ENCODE measurements at regions not wholly inside any gene's neighbourhood (a gene's known extent, or its start where the extent isn't known, plus 50 kb on each side); places are given as distances from the start of the nearest gene placed in this dataset.
"Not testable (repeated sequence)": the region's sequence is repeated elsewhere in the genome, so short reads cannot be mapped to it uniquely, and the experiment has no call there.

DNA sequence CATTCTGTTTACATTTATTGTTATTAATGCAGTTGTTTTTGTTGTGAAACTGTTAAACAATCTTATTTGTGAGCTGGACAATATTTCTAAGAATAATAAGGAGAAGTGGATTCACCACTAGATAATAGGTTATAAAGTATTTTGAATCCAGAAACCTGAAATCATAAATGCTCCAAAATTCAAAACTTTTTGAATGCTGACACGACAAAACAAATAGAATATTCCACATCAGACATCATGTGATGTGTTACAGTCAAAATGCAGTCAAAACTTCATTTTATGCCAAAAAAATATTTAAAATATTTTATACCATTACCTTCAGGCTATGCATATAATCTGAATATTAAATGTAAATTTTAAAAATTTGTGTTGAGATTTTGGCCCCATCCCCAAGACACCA lies 1321.4 kb downstream of the SLITRK1 start:
- no peaks in the 10 kb centered on the region for H3K4me1 ChIP-seq (ENCODE audit: control insufficient read depth in 2 of 2, insufficient read depth in 2 of 2, low read length in 2 of 2)
- no peaks in the 10 kb centered on the region for H3K36me3 ChIP-seq (ENCODE audit: control insufficient read depth in 2 of 2, insufficient read depth in 2 of 2, low read length in 2 of 2)
- no peak overlapping the region for H3K9ac ChIP-seq (ENCODE audit: low read depth in 1 of 2, low read length in 2 of 2)
- no peaks in the 10 kb centered on the region for H3K27me3 ChIP-seq (ENCODE audit: control insufficient read depth in 2 of 2, insufficient read depth in 2 of 2, low read length in 2 of 2)
- peaks cover 0 to 4% of the 10 kb centered on the region in 2 donors for H3K9me3 ChIP-seq (ENCODE audit: control insufficient read depth in 2 of 2, low read length in 2 of 2)
- H3K27ac ChIP-seq (ENCODE audit: low read depth in 2 of 2, low read length in 2 of 2): no peak overlapping the region
- no peak overlapping the region for H3K4me3 ChIP-seq (ENCODE audit: low read length in 2 of 2)

DNA sequence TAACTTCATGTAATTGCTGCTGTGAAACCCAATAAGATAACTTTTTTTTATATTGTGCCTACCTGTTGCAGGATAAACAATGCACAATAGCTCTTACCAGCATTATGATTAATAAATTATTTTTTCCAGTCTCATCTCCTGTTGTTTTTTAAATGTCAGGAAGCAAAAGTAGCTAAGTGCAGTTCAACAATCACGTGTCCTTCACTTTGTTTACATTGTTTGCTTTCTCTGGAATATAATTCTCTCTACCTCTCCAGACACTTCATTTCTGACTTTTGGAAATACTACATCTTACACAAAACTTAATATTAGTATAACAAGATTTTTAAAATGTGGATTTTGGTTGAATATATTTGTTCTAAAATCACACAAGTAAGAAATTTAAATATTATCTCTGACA lies 1359.4 kb downstream of the SLITRK1 start:
- no peaks in the 10 kb centered on the region for H3K36me3 ChIP-seq (ENCODE audit: control insufficient read depth in 2 of 2, insufficient read depth in 2 of 2, low read length in 2 of 2)
- H3K9ac ChIP-seq (ENCODE audit: low read depth in 1 of 2, low read length in 2 of 2): no peak overlapping the region
- no peak overlapping the region for H3K4me3 ChIP-seq (ENCODE audit: low read length in 2 of 2)
- no peaks in the 10 kb centered on the region for H3K27me3 ChIP-seq (ENCODE audit: control insufficient read depth in 2 of 2, insufficient read depth in 2 of 2, low read length in 2 of 2)
- no peaks in the 10 kb centered on the region for H3K4me1 ChIP-seq (ENCODE audit: control insufficient read depth in 2 of 2, insufficient read depth in 2 of 2, low read length in 2 of 2)
- H3K9me3 ChIP-seq (ENCODE audit: control insufficient read depth in 2 of 2, low read length in 2 of 2): no peaks in the 10 kb centered on the region
- no peak overlapping the region for H3K27ac ChIP-seq (ENCODE audit: low read depth in 2 of 2, low read length in 2 of 2)

DNA sequence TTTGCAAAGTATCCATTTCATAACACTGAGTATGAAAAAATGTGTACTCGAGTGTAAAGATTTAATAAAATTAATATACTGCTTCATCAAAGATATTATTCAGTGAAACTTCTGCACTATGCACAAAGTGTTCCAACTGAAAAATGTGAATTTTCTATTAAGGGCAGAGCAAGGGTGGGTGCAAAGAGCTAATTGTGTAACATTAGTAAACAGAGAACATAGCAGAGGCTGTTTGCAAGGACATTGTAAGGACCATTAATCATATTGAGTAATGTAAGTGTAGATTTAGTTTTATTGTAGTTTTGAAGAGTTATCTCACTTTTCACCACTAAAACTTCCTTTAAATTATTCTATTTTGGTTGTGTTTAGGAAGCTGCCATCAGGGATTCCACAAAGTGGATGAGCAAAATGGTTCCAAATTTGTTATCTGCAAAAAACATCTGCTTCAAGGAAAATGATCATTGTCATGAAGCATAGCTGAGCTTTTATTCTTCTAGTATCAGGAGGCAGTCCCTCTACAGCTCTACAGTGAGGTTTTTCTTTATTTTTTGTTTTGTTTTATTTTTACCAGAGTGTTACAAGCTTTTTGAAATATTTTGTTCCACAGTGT lies 1375.4 kb downstream of the SLITRK1 start:
- Histone ChIP-seq H3K27ac (ENCODE audit: low read depth in 2 of 2, low read length in 2 of 2) (no peak overlapping the region), H3K9ac (ENCODE audit: low read depth in 1 of 2, low read length in 2 of 2) (no peak overlapping the region), H3K4me3 (ENCODE audit: low read length in 2 of 2) (no peak overlapping the region), H3K4me1 (ENCODE audit: control insufficient read depth in 2 of 2, insufficient read depth in 2 of 2, low read length in 2 of 2) (no peaks in the 10 kb centered on the region), H3K9me3 (ENCODE audit: control insufficient read depth in 2 of 2, low read length in 2 of 2) (no peaks in the 10 kb centered on the region), H3K27me3 (ENCODE audit: control insufficient read depth in 2 of 2, insufficient read depth in 2 of 2, low read length in 2 of 2) (no peaks in the 10 kb centered on the region), H3K36me3 (ENCODE audit: control insufficient read depth in 2 of 2, insufficient read depth in 2 of 2, low read length in 2 of 2) (no peaks in the 10 kb centered on the region)

DNA sequence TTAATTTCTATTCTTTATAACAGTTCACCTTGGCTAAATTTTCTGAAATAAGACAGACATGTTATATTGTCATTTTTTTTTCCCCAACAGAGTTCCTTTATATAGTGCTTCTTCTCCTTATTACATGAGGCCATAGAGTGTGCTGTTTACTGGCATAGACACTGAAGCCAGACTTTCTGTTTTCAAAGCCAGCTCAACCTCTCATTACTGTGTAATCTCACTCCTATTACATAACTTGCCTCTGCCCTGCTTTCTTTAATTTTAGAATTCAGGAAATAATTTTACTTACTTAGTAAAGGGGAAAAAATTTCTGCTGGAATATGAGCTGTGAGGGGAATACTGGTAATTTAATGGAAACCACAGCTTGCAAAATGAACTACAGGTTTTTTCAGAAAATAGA lies 1380.4 kb downstream of the SLITRK1 start:
- no peaks in the 10 kb centered on the region for H3K36me3 ChIP-seq (ENCODE audit: control insufficient read depth in 2 of 2, insufficient read depth in 2 of 2, low read length in 2 of 2)
- no peaks in the 10 kb centered on the region for H3K9me3 ChIP-seq (ENCODE audit: control insufficient read depth in 2 of 2, low read length in 2 of 2)

DNA sequence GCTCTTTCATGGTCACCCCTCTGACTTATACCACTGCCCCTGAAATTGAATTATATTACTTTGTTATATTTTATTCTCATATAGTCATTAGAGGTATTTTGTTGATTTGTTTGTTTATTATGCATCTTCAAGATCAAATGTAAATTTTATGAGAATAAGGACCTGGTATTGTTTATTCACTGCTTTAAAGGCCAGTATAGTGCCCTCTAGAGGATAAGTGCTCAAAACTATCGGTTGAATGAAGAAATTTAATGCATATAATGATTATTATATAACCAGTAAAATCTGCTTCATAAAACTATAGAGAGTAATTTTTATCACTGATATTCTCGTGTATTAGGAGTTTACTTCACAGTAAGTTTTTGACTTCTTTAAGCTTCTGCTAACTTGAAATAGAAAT lies 1401.9 kb downstream of the SLITRK1 start:
- Histone ChIP-seq H3K4me3 (ENCODE audit: low read length in 2 of 2) (no peak overlapping the region), H3K36me3 (ENCODE audit: control insufficient read depth in 2 of 2, insufficient read depth in 2 of 2, low read length in 2 of 2) (no peaks in the 10 kb centered on the region), H3K27me3 (ENCODE audit: control insufficient read depth in 2 of 2, insufficient read depth in 2 of 2, low read length in 2 of 2) (no peaks in the 10 kb centered on the region), H3K9me3 (ENCODE audit: control insufficient read depth in 2 of 2, low read length in 2 of 2) (no peaks in the 10 kb centered on the region), H3K27ac (ENCODE audit: low read depth in 2 of 2, low read length in 2 of 2) (no peak overlapping the region), H3K4me1 (ENCODE audit: control insufficient read depth in 2 of 2, insufficient read depth in 2 of 2, low read length in 2 of 2) (no peaks in the 10 kb centered on the region), H3K9ac (ENCODE audit: low read depth in 1 of 2, low read length in 2 of 2) (no peak overlapping the region)

More for the DNA sequence above, 1380.4 kb downstream of the SLITRK1 start:
- Histone ChIP-seq H3K4me3 (ENCODE audit: low read length in 2 of 2) (no peak overlapping the region), H3K27me3 (ENCODE audit: control insufficient read depth in 2 of 2, insufficient read depth in 2 of 2, low read length in 2 of 2) (no peaks in the 10 kb centered on the region), H3K9ac (ENCODE audit: low read depth in 1 of 2, low read length in 2 of 2) (no peak overlapping the region), H3K4me1 (ENCODE audit: control insufficient read depth in 2 of 2, insufficient read depth in 2 of 2, low read length in 2 of 2) (no peaks in the 10 kb centered on the region), H3K27ac (ENCODE audit: low read depth in 2 of 2, low read length in 2 of 2) (no peak overlapping the region)

DNA sequence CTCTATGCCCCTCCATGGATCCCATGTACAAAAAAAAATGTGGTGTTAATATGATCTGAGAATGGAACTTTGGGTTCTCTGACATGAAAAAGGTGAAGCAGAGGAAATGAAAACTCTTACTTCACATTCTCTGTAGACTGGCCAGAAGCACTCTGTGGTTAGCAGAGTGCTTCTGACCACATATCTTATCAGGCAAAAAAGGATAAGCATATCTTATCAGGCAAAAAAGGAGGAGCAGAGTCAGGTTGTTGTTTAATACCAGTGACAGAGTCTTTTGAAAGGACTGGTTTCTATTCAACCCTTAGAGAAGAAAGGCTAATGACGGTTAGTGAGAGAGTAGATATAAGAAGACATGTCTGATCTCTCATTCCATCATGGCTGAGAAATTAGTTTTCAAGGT lies 1404.8 kb downstream of the SLITRK1 start:
- Histone ChIP-seq H3K9ac (ENCODE audit: low read depth in 1 of 2, low read length in 2 of 2) (no peak overlapping the region), H3K27ac (ENCODE audit: low read depth in 2 of 2, low read length in 2 of 2) (no peak overlapping the region), H3K36me3 (ENCODE audit: control insufficient read depth in 2 of 2, insufficient read depth in 2 of 2, low read length in 2 of 2) (no peaks in the 10 kb centered on the region)

DNA sequence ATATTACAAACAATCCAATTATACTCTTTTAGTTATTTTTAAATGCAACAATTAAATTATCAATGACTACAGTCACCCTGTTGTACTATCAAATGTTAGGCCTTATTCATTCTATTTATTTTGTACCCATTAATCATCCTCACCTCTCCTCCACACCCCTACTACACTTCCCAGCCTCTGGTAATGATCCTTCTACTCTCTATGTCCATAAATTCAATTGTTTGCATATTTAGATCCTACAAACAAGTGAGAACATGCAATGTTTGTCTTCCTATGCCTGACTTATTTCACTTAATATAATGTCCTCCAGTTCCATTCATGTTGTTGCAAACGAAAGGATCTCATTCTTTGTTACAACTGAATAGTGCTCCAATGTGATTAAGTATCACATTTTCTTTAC lies 1414.6 kb downstream of the SLITRK1 start:
- H3K36me3 ChIP-seq (ENCODE audit: control insufficient read depth in 2 of 2, insufficient read depth in 2 of 2, low read length in 2 of 2): no peaks in the 10 kb centered on the region
- H3K27me3 ChIP-seq (ENCODE audit: control insufficient read depth in 2 of 2, insufficient read depth in 2 of 2, low read length in 2 of 2): no peaks in the 10 kb centered on the region
- H3K27ac ChIP-seq (ENCODE audit: low read depth in 2 of 2, low read length in 2 of 2): no peak overlapping the region
- H3K4me3 ChIP-seq (ENCODE audit: low read length in 2 of 2): no peak overlapping the region
- no peak overlapping the region for H3K9ac ChIP-seq (ENCODE audit: low read depth in 1 of 2, low read length in 2 of 2)
- no peaks in the 10 kb centered on the region for H3K9me3 ChIP-seq (ENCODE audit: control insufficient read depth in 2 of 2, low read length in 2 of 2)
- H3K4me1 ChIP-seq (ENCODE audit: control insufficient read depth in 2 of 2, insufficient read depth in 2 of 2, low read length in 2 of 2): no peaks in the 10 kb centered on the region

More for the DNA sequence above, 1404.8 kb downstream of the SLITRK1 start:
- H3K4me1 ChIP-seq (ENCODE audit: control insufficient read depth in 2 of 2, insufficient read depth in 2 of 2, low read length in 2 of 2): no peaks in the 10 kb centered on the region
- no peaks in the 10 kb centered on the region for H3K9me3 ChIP-seq (ENCODE audit: control insufficient read depth in 2 of 2, low read length in 2 of 2)
- H3K27me3 ChIP-seq (ENCODE audit: control insufficient read depth in 2 of 2, insufficient read depth in 2 of 2, low read length in 2 of 2): no peaks in the 10 kb centered on the region
- H3K4me3 ChIP-seq (ENCODE audit: low read length in 2 of 2): no peak overlapping the region

DNA sequence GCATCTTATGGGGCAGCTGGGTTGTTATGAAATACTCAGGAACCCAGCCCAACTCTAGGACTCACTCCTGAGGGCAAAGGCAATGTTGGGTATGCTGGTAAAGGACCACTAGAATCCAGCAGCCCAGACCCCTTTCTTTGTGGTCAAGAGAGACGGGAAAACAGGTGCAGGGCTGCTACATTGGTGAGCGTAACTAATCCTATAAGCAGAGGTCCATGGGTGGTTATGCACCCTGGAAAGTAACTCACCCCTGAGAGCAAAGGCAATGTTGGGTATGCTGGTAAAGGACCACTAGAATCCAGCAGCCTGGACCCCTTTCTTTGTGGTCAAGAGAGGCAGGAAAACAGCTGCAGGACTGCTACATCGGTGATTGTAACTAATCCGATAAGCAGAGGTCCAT lies 1422.7 kb downstream of the SLITRK1 start:
- not testable (repeated sequence) for H3K27ac ChIP-seq (ENCODE audit: low read depth in 2 of 2, low read length in 2 of 2); H3K4me1 ChIP-seq (ENCODE audit: control insufficient read depth in 2 of 2, insufficient read depth in 2 of 2, low read length in 2 of 2); H3K9ac ChIP-seq (ENCODE audit: low read depth in 1 of 2, low read length in 2 of 2); H3K4me3 ChIP-seq (ENCODE audit: low read length in 2 of 2); H3K9me3 ChIP-seq (ENCODE audit: control insufficient read depth in 2 of 2, low read length in 2 of 2); H3K27me3 ChIP-seq (ENCODE audit: control insufficient read depth in 2 of 2, insufficient read depth in 2 of 2, low read length in 2 of 2); H3K36me3 ChIP-seq (ENCODE audit: control insufficient read depth in 2 of 2, insufficient read depth in 2 of 2, low read length in 2 of 2)

DNA sequence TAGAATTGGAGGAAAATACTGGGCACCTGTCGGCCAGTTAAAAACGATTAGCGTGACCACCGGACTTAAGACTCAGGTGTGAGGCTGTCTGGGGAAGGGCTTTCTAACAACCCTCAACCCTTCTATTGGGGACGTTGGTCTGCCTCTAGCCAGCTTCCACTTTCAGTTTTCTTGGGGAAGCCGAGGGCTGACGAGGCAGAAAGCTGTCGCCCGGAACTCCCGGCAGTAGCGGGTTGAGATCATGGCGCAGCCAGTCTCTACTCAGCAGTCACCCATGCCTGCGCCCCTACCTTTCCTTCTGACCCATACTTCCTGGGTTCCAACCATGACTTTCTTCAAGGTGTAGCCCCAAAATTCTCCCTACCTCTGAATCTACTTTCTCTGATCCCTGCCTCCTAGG lies 1424.1 kb downstream of the SLITRK1 start:
- Histone ChIP-seq H3K36me3 (ENCODE audit: control insufficient read depth in 2 of 2, insufficient read depth in 2 of 2, low read length in 2 of 2) (no peaks in the 10 kb centered on the region), H3K9ac (ENCODE audit: low read depth in 1 of 2, low read length in 2 of 2) (no peak overlapping the region), H3K4me1 (ENCODE audit: control insufficient read depth in 2 of 2, insufficient read depth in 2 of 2, low read length in 2 of 2) (no peaks in the 10 kb centered on the region), H3K27ac (ENCODE audit: low read depth in 2 of 2, low read length in 2 of 2) (no peak overlapping the region), H3K4me3 (ENCODE audit: low read length in 2 of 2) (no peak overlapping the region), H3K27me3 (ENCODE audit: control insufficient read depth in 2 of 2, insufficient read depth in 2 of 2, low read length in 2 of 2) (no peaks in the 10 kb centered on the region), H3K9me3 (ENCODE audit: control insufficient read depth in 2 of 2, low read length in 2 of 2) (peaks cover 0 to 2% of the 10 kb centered on the region in 2 donors)

DNA sequence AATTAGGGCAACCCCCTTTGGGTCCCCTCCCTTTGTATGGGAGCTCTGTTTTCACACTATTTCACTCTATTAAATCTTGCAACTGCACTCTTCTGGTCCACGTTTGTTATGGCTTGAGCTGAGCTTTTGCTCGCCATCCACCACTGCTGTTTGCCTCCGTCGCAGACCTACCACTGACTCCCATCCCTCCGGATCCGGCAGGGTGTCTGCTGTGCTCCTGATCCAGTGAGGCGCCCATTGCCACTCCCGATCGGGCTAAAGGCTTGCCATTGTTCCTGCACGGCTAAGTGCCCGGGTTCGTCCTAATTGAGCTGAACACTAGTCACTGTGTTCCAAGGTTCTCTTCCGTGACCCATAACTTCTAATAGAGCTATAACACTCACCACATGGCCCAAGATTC lies 1424.7 kb downstream of the SLITRK1 start:
- not testable (repeated sequence) for H3K4me1 ChIP-seq (ENCODE audit: control insufficient read depth in 2 of 2, insufficient read depth in 2 of 2, low read length in 2 of 2); H3K36me3 ChIP-seq (ENCODE audit: control insufficient read depth in 2 of 2, insufficient read depth in 2 of 2, low read length in 2 of 2); H3K9ac ChIP-seq (ENCODE audit: low read depth in 1 of 2, low read length in 2 of 2); H3K27me3 ChIP-seq (ENCODE audit: control insufficient read depth in 2 of 2, insufficient read depth in 2 of 2, low read length in 2 of 2); H3K4me3 ChIP-seq (ENCODE audit: low read length in 2 of 2); H3K9me3 ChIP-seq (ENCODE audit: control insufficient read depth in 2 of 2, low read length in 2 of 2); H3K27ac ChIP-seq (ENCODE audit: low read depth in 2 of 2, low read length in 2 of 2)

All from mucosa of rectum (tissue), 2 donors.